Epithelial cell of esophagus (primary cell): ENCODE measurements at regions not wholly inside any gene's neighbourhood (a gene's known extent, or its start where the extent isn't known, plus 50 kb on each side); places are given as distances from the start of the nearest gene placed in this dataset.
"Not testable (repeated sequence)": the region's sequence is repeated elsewhere in the genome, so short reads cannot be mapped to it uniquely, and the experiment has no call there.

Source experiments
- DNase-seq: peaks from one replicate; pipeline ENCODE4 v3.0.0; 2010; ENCODE audit warnings: low read depth
- H3K4me3 ChIP-seq: 2 replicates; pipeline ENCODE4 v1.5.1; 2011; ENCODE audit warnings: mild to moderate bottlenecking, low read length, control low read depth
- CTCF ChIP-seq: IDR thresholded peaks from 2 replicates; pipeline ENCODE4 v1.5.1; 2011; ENCODE audit warnings: low read depth, mild to moderate bottlenecking, low read length, control low read depth, inconsistent platforms; ENCODE audit not compliant: insufficient read depth; ENCODE audit errors: missing control alignments

- no peak for TF ChIP-seq CTCF
- no peak for DNase-seq
- H3K4me3 ChIP-seq, result no peak overlapping the region
These were observed 108.6 kb upstream of the PODXL start for GRCh38 chr7:131665021-131665420.

DNA sequence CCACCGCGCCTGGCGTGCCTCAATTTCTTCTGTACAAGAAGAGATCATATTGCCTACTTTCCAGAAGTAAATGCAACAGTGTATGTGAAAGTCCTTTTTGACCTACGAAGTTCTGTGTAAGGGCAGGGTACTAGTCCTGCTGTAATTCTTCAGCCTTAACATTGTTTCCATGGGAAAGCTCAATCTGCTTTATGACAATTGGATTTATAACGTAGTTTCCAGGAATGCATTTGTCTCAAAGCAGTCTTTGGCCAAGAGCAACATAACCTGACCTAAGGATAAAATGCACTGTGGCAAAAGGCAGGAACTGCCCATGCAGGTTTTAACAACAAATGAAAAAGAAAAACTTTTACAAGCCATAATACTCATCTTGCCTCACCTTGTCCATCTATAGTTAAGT is 108.1 kb upstream of the PODXL start:
- TF ChIP-seq CTCF, result no peak
- no peak for DNase-seq
- H3K4me3 ChIP-seq, result no peak overlapping the region

DNA sequence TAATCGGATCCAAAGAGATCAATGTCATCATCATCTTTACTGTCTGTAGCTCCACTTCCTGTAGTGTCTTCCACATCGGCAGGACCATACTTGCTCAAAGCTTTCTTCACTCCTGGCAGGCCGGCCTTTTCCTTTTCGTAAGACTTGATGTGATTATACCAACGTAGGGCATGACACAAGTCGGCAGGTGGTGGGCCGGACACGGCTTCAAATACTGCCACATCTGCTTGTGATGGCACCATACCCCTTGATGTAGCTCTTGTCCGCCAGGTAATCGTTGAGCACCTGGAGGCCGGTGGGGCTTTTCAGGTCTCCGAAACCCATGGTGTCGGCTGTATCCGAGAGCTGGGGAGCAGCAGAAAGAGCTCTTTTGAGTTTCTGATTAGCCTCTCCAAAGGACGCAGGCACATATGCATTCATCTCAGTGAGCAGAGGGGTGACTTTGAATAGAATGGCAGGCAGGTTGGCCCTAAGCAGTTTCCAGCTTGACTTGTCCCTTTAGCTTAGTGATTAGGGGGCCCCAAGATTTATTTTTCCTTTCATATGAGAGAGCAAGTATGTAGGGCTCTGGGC is 106.0 kb upstream of the PODXL start:
- DNase-seq, H3K4me3 ChIP-seq: not testable (repeated sequence)

DNA sequence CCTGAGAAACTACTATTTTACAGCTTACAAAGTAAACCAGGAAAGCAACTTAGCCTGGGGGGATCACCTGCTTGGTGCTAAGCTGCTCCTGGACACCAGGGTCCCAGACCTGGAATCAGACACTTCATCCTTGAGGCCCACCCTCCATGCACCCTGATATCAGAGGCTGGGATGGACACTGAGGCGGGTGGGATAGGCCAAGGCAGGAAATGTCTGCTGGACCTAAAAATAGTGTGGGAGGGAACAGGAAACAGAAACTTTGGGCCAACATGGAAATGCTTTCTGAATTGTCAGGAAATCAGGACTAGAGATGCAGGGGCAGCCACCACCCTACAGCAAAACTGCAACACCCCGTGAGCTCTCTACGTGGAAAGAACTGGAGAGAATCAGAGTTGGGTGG is 101.5 kb upstream of the PODXL start:
- TF ChIP-seq CTCF, result no peak
- no peak for DNase-seq
- H3K4me3 ChIP-seq, result no peak overlapping the region

DNA sequence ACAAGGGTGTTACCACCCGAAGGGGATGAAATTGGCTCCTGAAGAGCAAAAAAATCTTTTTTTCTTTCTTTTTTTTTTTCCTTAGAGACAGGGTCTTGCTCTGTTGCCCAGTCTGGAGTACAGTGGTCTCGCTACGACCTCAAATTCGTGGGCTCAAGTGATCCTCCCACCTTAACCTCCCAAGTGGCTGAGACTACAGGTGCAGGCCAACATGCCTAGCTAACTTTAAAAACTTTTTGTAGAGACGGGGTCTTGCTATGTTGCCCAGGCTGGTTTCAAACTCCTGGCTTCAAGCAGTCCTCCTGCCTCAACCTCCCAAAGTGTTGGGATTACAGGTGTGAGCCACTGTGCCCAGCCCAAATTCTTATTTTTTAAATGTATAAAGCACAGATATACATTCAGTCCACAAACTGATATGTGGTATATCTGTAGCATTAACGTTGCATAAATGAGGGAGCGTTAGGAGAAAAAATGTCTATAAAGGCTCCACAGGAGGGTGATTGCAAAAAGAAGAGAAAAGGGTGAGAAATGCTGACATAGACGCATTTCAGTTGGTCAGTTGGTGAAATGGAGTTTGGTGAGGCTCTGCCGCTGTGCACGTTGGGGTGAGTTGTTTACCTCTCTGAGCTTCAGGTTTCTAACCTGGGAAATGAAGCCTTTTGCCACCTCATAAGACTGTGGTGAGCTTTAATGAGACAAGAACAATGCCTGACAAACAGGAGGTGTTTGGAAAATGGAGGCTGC is 100.7 kb upstream of the PODXL start:
- DNase-seq, result no peak
- no peak for TF ChIP-seq CTCF
- no peak overlapping the region for H3K4me3 ChIP-seq

DNA sequence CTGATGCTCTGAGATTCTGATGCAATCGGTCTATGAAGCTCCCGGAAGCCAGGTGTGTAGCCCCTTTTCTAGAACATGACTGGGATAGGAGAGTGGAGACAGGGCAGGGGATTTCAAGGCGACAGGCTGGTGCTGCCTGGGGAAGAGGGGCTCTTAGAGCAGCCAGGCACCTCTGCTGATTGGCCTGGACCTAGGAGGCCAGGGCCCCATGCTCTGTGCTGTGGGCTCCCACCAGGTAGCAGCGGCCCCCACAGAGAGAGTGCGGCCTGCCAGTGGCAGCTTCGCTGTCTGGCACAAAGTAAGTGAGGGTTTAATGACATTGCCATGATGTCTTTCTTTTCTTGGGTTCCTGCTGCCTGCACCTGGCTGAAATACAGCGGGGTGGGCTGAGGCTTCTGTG is 99.4 kb upstream of the PODXL start:
- no peak for TF ChIP-seq CTCF
- no peak for DNase-seq
- no peak overlapping the region for H3K4me3 ChIP-seq

DNA sequence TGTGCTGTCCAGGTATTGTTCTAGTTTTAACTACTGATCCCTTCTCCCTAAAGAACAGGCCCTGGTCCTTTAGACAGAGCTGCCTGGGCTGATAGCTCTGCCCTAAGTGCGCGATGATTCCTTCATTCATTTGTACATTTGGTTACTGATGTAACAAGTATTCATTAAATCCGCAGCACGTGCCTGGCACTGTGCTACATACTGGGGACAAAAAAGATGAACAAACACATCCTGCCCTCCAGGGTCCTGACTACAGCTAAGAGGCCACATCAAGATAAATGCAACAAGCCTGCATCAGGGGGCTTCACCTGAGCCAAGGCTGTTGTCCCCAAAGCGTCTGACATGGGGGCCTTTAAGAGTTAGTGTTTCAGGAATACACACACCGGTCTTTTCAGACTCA is 99.0 kb upstream of the PODXL start:
- no peak for DNase-seq
- TF ChIP-seq CTCF, result no peak

More for the DNA sequence above, 99.0 kb upstream of the PODXL start:
- no peak overlapping the region for H3K4me3 ChIP-seq
